Heart right ventricle (tissue), 16 donors: ENCODE measurements at regions not wholly inside any gene's neighbourhood (a gene's known extent, or its start where the extent isn't known, plus 50 kb on each side); places are given as distances from the start of the nearest gene placed in this dataset.

Source experiments
- ATAC-seq, 8 donors: fragments of 200-7000 bp; cut with Tn5 transposase; one replicate each; pipeline ENCODE4 v1.9.1; 2020; ENCODE audit warnings: mild to moderate bottlenecking in 8 of 8, moderate library complexity in 8 of 8, moderate number of reproducible peaks in 1 of 8
- DNase-seq, 2 donors: peaks; one replicate each; pipeline ENCODE4 v3.0.0-alpha.2; 2020
- H3K27ac ChIP-seq, 10 donors: fragments of 200-600 bp; sonication (generic) in 2 of 10; one replicate each; pipeline versions ENCODE4 v1.5.0 to v1.8.0; 2020 to 2022; ENCODE audit warnings: mild to moderate bottlenecking in 3 of 10
- H3K27me3 ChIP-seq, 7 donors: fragments of 200-600 bp; one replicate each; pipeline ENCODE4 v1.8.0; 2021 to 2022; ENCODE audit warnings: mild to moderate bottlenecking in 2 of 7
- H3K36me3 ChIP-seq, 9 donors: fragments of 200-600 bp; sonication (generic) in 1 of 9; one replicate each; pipeline versions ENCODE4 v1.5.0 to v1.8.0; 2020 to 2022; ENCODE audit warnings: mild to moderate bottlenecking in 2 of 9
- H3K4me1 ChIP-seq, 9 donors: fragments of 200-600 bp; sonication (generic) in 1 of 9; one replicate each; pipeline versions ENCODE4 v1.5.0 to v1.8.0; 2020 to 2022; ENCODE audit warnings: mild to moderate bottlenecking in 4 of 9
- H3K4me3 ChIP-seq, 10 donors: fragments of 200-600 bp; sonication (generic) in 2 of 10; one replicate each; pipeline versions ENCODE4 v1.5.0 to v1.8.0; 2020 to 2022; ENCODE audit warnings: mild to moderate bottlenecking in 7 of 10, moderate library complexity in 2 of 10
- H3K9me3 ChIP-seq, 11 donors: fragments of 200-600 bp in 10 of 11; sonication (generic) in 2 of 11; one replicate each; pipeline versions ENCODE4 v1.5.0 to v1.8.0; 2013 to 2022; ENCODE audit warnings: mild to moderate bottlenecking in 2 of 11, control low read depth in 1 of 11, moderate library complexity in 1 of 11
- WGBS, 2 donors: extraction: QIAGEN DNeasy Blood & Tissue Kit; methylation state at CpG; one replicate each; pipeline ENCODE4 v1.1.7; 2013; ENCODE audit warnings: inconsistent platforms in 1 of 2; 5-methylcytosine and 5-hydroxymethylcytosine counted together
- intact Hi-C, 10 donors: fragments of 100-400 bp; cut with DNase I; formaldehyde crosslinking; loops; one replicate each; pipeline versions ENCODE4 v1.11.1 to v1.14.2; 2022
- TF ChIP-seq, protein P1 (sequence below), 9 donors: fragments of 200-600 bp; sonication (generic) in 2 of 9; IDR thresholded peaks; one replicate each; pipeline versions ENCODE4 v1.5.0 to v1.8.0; 2021 to 2022; ENCODE audit warnings: antibody characterized with exemption in 9 of 9, mild to moderate bottlenecking in 5 of 9, moderate library complexity in 1 of 9
- donor health status: Arrhythmogenic right ventricular cardiomyopathy.
- donor health status: ischemic (EF 13 %, LVEDD 7.1; RV severe dilation, severe dysfunction).
- donor health status: healthy with polysubstance abuse.
- donor health status: DM: no; HTN: yes; CAD: no.
- donor health status: DM: no; HTN: no; CAD: no.
- donor health status: ischemic (EF 25% LVEDD 6.9; RV normal size, moderate dysfunction).
- donor health status: ischemic (EF 25% LVEDD 5.7; RV mildly dilated, moderate dysfunction).
- donor health status: healthy.
- donor health status: DM: yes; HTN: yes; CAD: no.
- donor health status: Ischemic cardiomyopathy.
- donor health status: ischemic (EF 35%, LVEDD 5.7; RV mildly dilated, moderate dysfunction).
- donor health status: nonischemic (EF 11% LVEDD 7.7; RV severe dilation, severe dysfunction).
- donor health status: DM: yes; HTN: yes; CAD: no.
- donor health status: PGD.
- donor health status: ischemic (EF 29% LVEDD 5.4; RV normal size, mild dysfunction).
- donor health status: nonischemic (EF 23%, LVEDD 6.1; RV moderate dilation, normal function).

- Histone ChIP-seq H3K4me1 (no peaks in the 10 kb centered on the region), H3K27ac (no peak overlapping the region), H3K4me3 (no peak overlapping the region), H3K9me3 (no peaks in the 10 kb centered on the region), H3K36me3 (no peaks in the 10 kb centered on the region), H3K27me3 (peaks cover 0 to 28% (median 21%) of the 10 kb centered on the region in 7 donors)
- WGBS, 2 donors: 76 to 77% methylated on average over 13 of the region's 13 CpGs
- ATAC-seq (no peak), DNase-seq (no peak)
- intact Hi-C loops: no loop called here
- TF ChIP-seq, protein P1, sequence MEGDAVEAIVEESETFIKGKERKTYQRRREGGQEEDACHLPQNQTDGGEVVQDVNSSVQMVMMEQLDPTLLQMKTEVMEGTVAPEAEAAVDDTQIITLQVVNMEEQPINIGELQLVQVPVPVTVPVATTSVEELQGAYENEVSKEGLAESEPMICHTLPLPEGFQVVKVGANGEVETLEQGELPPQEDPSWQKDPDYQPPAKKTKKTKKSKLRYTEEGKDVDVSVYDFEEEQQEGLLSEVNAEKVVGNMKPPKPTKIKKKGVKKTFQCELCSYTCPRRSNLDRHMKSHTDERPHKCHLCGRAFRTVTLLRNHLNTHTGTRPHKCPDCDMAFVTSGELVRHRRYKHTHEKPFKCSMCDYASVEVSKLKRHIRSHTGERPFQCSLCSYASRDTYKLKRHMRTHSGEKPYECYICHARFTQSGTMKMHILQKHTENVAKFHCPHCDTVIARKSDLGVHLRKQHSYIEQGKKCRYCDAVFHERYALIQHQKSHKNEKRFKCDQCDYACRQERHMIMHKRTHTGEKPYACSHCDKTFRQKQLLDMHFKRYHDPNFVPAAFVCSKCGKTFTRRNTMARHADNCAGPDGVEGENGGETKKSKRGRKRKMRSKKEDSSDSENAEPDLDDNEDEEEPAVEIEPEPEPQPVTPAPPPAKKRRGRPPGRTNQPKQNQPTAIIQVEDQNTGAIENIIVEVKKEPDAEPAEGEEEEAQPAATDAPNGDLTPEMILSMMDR (IDR thresholded peaks at IDR 0.05): no peak
Measured at GRCh38 chr22:48318575-48319320, 1508.9 kb downstream of the BRD1 start.

DNA sequence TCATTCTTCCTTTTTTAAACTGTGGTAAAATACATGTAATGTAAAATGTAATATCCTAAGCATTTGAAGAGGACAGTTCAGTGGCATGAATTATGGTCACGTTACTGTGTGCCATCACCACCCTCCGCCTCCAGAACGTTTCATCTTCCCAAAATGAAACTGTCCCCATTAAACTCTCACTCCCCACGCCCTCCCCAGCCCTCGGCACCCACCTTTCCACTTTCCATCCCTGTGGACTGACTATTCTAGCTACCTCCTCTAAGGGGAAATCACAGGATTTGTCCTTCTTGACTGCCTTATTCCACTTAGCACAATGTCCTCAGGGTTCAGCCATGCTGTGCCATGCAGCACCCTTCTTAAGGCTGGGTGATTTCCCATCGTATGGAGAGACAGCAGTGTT lies 1509.5 kb downstream of the BRD1 start:
- TF ChIP-seq, protein P1 (IDR thresholded peaks at IDR 0.05): no peak
- Histone ChIP-seq H3K27me3 (peaks cover 0 to 28% (median 21%) of the 10 kb centered on the region in 7 donors), H3K4me3 (no peak overlapping the region), H3K4me1 (no peaks in the 10 kb centered on the region), H3K27ac (no peak overlapping the region), H3K36me3 (no peaks in the 10 kb centered on the region), H3K9me3 (peaks cover 0 to 1% (median 0%) of the 10 kb centered on the region in 11 donors)
- WGBS, 2 donors: 72 to 74% methylated on average over 6 of the region's 6 CpGs
- DNase-seq: no peak
- no peak for ATAC-seq
- intact Hi-C loops: no loop called here

GRCh38 chr22:48316257-48317250 lies 1511.1 kb downstream of the BRD1 start:
- H3K9me3 ChIP-seq: peaks cover 0 to 17% (median 3%) of the 10 kb centered on the region in 11 donors
- H3K27ac ChIP-seq: no peak overlapping the region
- H3K36me3 ChIP-seq: no peaks in the 10 kb centered on the region
- no peak for ATAC-seq
- no peak overlapping the region for H3K4me3 ChIP-seq
- DNase-seq: no peak
- intact Hi-C loops: no loop called here
- peaks cover 0 to 28% (median 21%) of the 10 kb centered on the region in 7 donors for H3K27me3 ChIP-seq
- TF ChIP-seq, protein P1 (IDR thresholded peaks at IDR 0.05): no peak
- H3K4me1 ChIP-seq: no peaks in the 10 kb centered on the region
- WGBS, 2 donors: 77 to 79% methylated on average over 19 of the region's 19 CpGs

- intact Hi-C loops: no loop called here
- 79 to 81% methylated on average over 23 of the region's 23 CpGs for WGBS, 2 donors
- H3K9me3 ChIP-seq: peaks cover 0 to 27% (median 8%) of the 10 kb centered on the region in 11 donors
- no peak overlapping the region for H3K27ac ChIP-seq
- no peak for DNase-seq
- H3K4me1 ChIP-seq: no peaks in the 10 kb centered on the region
- H3K36me3 ChIP-seq: no peaks in the 10 kb centered on the region
- TF ChIP-seq, protein P1 (IDR thresholded peaks at IDR 0.05): no peak
- peak in 1 of 8 donors; percentile 27 for ATAC-seq
- peaks cover 0 to 26% (median 16%) of the 10 kb centered on the region in 7 donors for H3K27me3 ChIP-seq
- H3K4me3 ChIP-seq: no peak overlapping the region
Measured at GRCh38 chr22:48315439-48316256, 1512.0 kb downstream of the BRD1 start.
